ENCODE measurements at regions not wholly inside any gene's neighbourhood (a gene's known extent, or its start where the extent isn't known, plus 50 kb on each side); places are given as distances from the start of the nearest gene placed in this dataset.
"Not testable (repeated sequence)": the region's sequence is repeated elsewhere in the genome, so short reads cannot be mapped to it uniquely, and the experiment has no call there.

DNA sequence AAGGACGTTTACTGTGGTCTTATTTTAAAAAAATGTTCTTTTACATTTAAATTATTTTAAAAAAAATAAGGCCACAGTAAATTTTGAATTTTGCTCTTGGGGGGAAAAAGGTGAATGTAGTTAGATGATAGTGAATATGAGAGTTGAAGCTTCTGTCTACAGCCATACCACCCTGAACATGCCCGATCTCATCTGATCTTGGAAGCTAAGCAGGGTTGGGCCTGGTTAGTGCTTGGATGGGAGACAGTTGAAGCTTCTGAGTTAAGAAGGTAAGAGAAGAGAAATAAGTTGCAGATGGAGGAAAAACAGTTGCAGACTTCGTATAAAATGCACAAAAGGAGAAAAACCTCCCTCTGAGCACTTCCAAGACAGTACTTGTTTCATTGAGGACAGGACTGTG lies 115.6 kb upstream of the NR3C2 start:
- no peak for DNase-seq (ENCODE audit: low spot score)

DNA sequence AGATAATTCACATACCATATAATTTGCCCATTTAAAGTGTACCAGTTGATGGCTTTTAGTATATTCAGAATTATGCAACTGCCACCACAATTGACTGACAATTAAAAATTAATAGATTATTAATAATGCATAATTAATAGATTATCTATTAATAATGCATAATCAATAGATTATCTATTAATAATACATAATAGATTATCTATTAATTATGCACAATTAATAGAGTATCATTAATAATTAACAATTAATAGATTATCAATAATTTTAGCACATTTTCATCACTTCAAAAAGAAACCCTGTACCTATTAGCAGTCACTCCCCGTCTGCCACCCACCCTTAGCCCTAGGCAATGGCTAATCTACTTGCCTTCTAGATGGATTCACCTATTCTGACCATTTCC lies 108.6 kb upstream of the NR3C2 start:
- no peak for DNase-seq (ENCODE audit: low spot score)

DNA sequence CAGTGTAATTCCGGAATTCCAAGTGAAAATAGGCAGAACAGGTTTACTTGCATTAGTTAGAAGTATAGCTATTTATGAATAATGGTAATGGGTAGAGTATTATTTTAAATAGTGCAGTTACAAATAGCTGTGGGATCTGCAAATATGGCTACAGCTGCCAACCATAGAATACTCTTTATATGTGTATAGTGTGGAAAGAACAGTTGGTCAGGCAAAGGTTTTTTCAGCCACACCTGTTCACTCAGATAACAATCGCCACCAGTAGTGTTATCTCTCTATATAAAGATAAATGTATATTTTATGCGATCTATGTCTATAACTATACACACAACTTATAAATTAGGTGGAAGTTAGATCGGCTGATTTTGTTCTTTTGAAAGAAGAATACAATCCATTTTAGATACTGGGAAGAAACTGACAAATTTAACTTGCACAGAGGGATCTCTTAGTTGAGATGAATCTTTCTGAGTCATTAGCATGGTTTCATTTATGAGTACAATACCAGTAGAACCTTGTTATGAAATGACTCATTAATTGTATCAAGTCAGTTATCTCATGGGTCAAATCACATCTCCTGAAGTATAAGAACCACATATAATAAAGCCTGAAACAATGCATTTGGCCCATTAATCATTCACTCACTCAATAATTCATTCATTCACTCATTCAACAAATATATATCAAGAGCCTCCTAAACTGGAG lies 100.9 kb upstream of the NR3C2 start:
- DNase-seq (ENCODE audit: low spot score): no peak

DNA sequence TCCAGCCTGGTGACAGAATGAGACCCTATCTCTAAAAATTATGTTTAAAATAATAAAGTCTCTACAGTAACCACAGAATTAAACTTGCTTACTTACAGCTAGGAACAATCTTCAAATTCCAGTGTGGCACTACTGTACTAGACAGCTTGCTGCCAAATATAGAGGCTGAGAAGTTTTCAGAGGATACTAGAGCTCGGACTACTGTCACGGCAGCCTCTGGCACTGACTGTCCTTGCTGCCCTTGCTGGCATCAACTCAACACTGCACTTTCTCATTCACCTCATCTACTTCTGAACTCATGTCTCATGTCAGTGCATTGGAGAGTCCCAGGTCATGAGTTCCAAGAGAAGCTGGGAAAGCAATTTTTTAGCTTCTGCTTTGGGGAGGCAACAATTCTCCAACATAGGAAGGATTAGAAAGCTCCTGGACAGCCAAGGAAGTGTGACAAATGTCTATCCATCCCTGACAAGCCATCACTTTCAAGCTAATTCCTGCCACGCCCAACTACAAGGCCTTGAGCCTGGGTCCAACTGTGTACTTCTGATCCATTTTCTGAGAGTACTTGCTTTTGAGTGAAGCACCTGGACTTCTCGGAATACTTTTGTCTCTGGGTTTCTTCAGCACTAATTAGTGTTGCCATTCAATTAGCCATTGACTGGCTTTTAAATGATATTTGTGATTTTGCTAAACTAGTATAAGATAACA lies 98.6 kb upstream of the NR3C2 start:
- no peak for DNase-seq (ENCODE audit: low spot score)

DNA sequence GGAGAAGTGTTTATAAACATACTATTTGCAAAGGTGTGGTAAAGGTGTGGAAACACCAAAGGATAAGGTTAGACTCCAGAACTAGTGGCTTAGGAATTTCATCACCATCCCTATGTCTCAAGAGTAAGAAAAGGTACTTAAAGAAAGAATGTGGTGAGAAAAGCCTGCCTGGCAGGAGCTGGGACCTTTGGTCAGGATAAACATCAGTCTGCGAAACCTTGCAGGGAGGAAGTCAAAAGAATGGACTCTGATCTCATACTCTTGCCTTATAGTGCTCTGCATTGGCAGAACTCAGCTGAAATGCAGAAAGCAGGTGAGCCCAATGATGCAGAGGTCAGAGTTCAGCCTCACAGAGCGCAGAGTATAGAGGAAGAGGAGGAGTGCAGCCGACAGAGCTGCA lies 97.2 kb upstream of the NR3C2 start:
- DNase-seq (ENCODE audit: low spot score): no peak

DNA sequence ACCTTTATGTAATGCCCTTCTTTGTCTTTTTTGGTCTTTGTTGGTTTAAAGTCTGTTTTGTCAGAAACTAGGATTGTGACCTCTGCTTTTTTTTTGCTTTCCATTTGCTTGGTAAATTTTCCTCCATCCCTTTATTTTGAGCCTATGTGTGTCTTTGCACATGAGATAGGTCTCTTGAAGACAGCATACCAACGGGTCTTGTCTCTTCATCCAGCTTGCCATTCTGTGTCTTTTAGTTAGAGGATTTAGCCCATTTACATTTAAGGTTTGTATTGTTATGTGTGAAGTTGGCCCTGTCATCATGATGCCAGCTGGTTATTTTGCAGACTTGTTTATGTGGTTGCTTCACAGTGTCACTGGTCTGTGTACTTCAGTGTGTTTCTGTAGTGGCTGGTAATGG lies 91.6 kb upstream of the NR3C2 start:
- DNase-seq (ENCODE audit: low spot score): not testable (repeated sequence)

DNA sequence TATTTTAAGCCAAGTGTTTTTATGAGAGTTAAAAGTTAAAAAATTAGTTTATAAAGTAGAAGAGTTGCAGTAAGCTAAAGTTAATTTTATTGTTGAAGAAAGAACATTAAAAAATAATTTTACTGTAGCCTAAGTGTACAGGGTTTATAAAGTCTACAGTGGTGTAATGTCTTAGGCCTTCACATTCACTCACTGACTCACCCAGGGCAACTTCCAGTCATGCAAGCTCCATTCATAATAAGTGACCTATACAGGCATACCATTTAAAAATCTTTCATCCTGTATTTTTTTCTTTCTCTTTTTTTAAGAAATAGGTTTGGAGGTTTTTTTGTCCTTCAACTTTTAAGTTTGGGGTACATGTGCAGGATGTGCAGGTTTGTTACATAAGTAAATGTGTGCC lies 87.9 kb upstream of the NR3C2 start:
- DNase-seq (ENCODE audit: low spot score): no peak

DNA sequence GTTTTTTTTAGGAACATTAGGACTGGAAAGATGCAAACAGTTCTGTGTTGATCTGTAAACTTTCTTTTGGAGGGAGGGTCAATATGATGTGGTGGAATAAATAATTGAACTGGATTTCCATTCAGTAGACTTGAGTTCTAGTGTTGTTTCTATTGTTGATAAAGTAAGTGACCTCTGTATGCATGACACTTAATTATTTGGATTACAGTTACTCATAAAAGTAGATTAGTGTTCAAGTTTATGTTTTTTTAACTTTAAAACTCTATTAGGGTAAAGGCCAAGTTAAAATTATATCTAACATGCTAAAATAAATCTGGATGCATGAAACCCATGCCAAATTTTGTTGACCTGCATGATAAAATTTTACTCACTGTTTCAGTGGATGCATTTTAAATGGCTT lies 85.4 kb upstream of the NR3C2 start:
- DNase-seq (ENCODE audit: low spot score): no peak

DNA sequence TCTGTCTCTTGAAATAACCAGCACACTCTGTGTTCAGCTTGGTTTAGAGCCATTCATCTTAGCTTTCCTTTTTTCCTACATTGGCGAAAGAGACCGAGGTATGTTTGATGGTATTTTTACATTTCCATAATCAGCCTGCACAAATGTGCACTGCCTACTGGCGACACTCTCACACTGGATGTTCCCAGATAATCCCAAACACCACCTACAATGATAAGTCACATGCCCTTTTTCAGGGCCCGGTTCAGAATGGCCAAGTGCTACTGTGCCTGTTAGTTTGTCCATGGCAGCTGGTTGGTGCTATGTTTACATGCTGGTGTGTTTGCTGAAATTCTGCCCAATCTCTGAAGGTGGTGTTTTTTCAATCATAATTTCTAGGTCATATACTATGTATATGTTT lies 80.8 kb upstream of the NR3C2 start:
- DNase-seq (ENCODE audit: low spot score): no peak

DNA sequence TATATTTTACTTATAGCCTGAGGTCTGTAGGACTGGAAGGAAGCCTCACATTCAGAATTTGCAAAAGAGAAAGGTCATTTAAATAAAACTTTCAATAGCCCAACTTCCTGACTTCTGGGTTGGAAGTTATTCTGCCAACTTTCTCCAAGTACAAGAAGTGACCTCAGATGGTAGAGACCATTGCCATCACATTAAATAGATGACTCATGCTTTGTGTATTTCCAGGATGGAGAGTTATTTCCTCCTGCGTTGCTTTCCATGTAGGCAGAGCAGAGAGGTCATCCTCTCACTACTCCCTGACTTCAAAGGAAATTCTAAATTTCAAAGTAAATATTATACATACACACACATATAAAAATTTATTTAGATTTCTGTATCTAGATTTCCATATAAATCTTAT lies 73.0 kb upstream of the NR3C2 start:
- no peak for DNase-seq (ENCODE audit: low spot score)

DNA sequence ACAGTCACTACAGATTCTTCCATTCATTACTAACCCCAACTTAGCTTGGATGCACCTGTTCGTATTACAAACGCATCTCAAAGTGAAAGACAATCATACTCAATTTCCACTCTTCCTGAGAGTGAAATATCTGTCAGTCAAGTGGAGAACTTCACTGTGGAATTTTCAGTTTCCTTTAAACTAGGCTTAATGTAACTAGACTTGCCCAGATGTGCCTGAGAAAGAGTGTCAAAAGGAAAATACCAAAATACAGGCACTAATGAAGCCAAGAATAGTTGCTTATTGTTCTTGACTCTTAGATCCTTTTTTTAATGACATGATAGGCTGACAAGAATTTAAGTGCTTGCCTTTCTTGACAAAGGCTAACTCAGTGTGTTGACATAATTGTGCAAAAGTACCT lies 72.4 kb upstream of the NR3C2 start:
- no peak for DNase-seq (ENCODE audit: low spot score)

DNA sequence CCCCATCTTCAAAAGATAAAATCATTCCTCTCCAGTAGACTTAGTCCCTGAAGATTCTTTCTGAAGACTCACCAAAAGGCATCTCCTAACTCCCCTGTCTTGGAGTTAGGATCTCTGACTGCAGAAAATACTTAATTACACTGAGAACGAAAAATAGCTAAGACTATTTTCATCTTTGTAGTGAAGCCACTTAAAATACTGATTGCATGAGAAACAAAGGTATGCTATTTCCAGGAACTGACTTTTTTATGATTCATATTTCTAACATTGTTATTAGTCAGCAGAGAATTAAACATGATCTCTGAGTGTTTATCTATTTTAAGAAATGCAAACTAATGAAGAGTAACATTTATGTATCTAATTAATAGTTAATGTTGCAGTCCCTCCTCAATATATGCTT lies 71.8 kb upstream of the NR3C2 start:
- DNase-seq (ENCODE audit: low spot score): no peak

DNA sequence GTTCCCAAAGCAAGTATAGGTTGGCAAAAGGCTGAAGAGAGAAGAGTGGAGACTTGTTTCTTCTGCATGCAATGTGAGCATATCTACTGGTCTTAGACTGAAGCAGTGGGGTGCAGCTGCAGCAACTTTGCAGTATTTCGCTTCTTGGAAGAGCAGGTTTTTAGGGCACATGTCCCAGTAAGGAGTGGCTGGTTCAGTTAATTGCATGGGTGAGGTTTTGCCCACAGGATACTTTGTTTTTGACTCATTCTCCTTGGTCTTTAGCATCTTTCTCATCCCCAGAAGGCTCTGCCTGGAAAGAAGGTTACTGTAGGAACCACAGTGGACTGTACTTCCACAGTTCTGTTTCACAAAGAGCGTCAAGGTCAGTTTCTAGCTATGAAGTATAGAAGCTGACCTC lies 68.0 kb upstream of the NR3C2 start:
- DNase-seq (ENCODE audit: low spot score): no peak

DNA sequence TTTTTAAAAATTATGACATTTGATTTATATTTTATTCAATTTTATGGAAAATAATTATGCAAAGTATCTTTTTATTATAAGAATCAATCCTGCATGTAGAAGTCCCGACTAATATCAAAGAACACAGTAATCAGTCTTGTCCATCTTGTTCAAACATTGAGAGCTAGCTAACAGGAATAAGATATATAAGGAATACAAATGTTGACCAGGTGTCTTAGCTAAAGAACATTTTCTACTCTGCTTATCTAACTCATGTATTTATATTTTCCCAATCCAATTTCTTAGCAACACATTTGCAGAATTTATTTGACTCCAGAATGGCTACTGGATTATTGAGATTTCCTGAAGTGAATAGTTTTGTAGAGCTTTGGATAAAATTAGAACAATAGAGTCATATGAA lies 61.5 kb upstream of the NR3C2 start:
- no peak for DNase-seq (ENCODE audit: low spot score)

DNA sequence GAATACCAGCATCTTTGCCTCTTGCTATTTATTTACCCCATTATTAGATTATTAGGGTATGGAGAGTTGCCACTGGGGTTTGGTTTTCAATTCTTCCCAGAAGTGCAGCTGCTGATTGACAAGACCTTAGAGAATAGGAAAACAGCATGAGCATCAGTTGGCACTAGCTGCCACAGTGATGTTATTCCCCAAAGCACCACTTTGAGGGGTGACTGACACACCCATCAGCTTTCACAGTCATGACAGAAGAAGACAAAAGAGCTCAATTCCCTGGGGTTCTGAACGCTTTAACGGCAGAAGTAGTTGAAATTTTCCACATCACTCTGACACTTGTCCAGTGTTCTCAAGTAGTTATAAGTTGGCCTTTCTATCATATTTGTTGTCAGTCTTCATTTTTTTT lies 55.0 kb upstream of the NR3C2 start:
- no peak for DNase-seq (ENCODE audit: low spot score)

DNA sequence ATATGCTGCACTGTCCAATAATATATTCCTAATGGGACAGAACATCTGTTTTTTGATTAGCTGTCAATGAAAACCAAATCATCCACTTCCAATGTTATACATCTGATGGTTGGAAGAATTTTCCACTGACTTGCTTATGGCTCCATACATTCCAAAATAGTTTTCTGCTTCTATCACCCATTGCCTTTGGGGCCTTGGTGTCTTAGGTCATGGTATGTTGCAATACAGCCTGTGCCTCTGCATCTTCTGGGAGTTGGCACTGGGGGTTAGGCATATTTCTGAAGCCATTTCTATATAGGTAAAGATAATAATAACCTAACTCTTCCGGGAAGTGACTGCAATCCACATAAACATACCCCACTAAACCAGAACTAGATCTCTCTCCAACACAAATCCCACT lies 53.2 kb upstream of the NR3C2 start:
- DNase-seq (ENCODE audit: low spot score): no peak
